Urinary bladder (tissue), 3 donors: ENCODE measurements at regions not wholly inside any gene's neighbourhood (a gene's known extent, or its start where the extent isn't known, plus 50 kb on each side); places are given as distances from the start of the nearest gene placed in this dataset.

ENCODE experiments used
- DNase-seq: peaks from one replicate; pipeline ENCODE4 v3.0.0-alpha.2; 2015; ENCODE audit errors: extremely low spot score
- H3K27ac ChIP-seq: one replicate; pipeline ENCODE4 v1.5.1; 2013; ENCODE audit warnings: low read depth, mild to moderate bottlenecking, moderate library complexity
- H3K36me3 ChIP-seq: one replicate; pipeline ENCODE4 v1.6.1; 2013; ENCODE audit warnings: mild to moderate bottlenecking, moderate library complexity; ENCODE audit not compliant: insufficient read depth
- H3K4me1 ChIP-seq: one replicate; pipeline ENCODE4 v1.6.1; 2013; ENCODE audit warnings: mild to moderate bottlenecking, moderate library complexity; ENCODE audit not compliant: insufficient read depth
- H3K4me3 ChIP-seq: one replicate; pipeline ENCODE4 v1.5.1; 2013; ENCODE audit warnings: low read depth, low read length
- WGBS: extraction: QIAGEN DNeasy Blood & Tissue Kit; methylation state at CpG from one replicate; pipeline ENCODE4 v1.1.7; 2013; 5-methylcytosine and 5-hydroxymethylcytosine counted together
- donor health status: healthy with polysubstance abuse.
- donor health status: healthy.

- no peak for DNase-seq
- H3K27ac ChIP-seq: no peak overlapping the region
- no peaks in the 10 kb centered on the region for H3K36me3 ChIP-seq
- WGBS: 85% methylated on average over 2 of the region's 2 CpGs
- no peaks in the 10 kb centered on the region for H3K4me1 ChIP-seq
- no peak overlapping the region for H3K4me3 ChIP-seq
These were observed 204.2 kb upstream of the ISX start for GRCh38 chr22:34861787-34862186.

GRCh38 chr22:34866081-34866480, 199.9 kb upstream of the ISX start:
- 57% methylated on average over 4 of the region's 4 CpGs for WGBS
- DNase-seq: no peak
- Histone ChIP-seq H3K27ac (no peak overlapping the region), H3K4me1 (no peaks in the 10 kb centered on the region), H3K36me3 (no peaks in the 10 kb centered on the region), H3K4me3 (no peak overlapping the region)

- Histone ChIP-seq H3K36me3 (no peaks in the 10 kb centered on the region), H3K27ac (no peak overlapping the region), H3K4me3 (no peak overlapping the region), H3K4me1 (no peaks in the 10 kb centered on the region)
- no peak for DNase-seq
- 28% methylated on average over 4 of the region's 4 CpGs for WGBS
These were observed 199.3 kb upstream of the ISX start for GRCh38 chr22:34866495-34867131.

- Histone ChIP-seq H3K4me3 (no peak overlapping the region), H3K4me1 (no peaks in the 10 kb centered on the region), H3K27ac (no peak overlapping the region), H3K36me3 (no peaks in the 10 kb centered on the region)
- DNase-seq: no peak
- 32% methylated on average over 1 of the region's 1 CpG for WGBS
These were observed 188.5 kb upstream of the ISX start for GRCh38 chr22:34877506-34877905.

GRCh38 chr22:34878171-34878570, 187.8 kb upstream of the ISX start:
- H3K27ac ChIP-seq: no peak overlapping the region
- H3K36me3 ChIP-seq: no peaks in the 10 kb centered on the region
- H3K4me3 ChIP-seq: no peak overlapping the region
- H3K4me1 ChIP-seq: no peaks in the 10 kb centered on the region
- no peak for DNase-seq

GRCh38 chr22:34879001-34879400, 187.0 kb upstream of the ISX start:
- H3K27ac ChIP-seq: no peak overlapping the region
- H3K4me3 ChIP-seq: no peak overlapping the region
- no peaks in the 10 kb centered on the region for H3K4me1 ChIP-seq
- WGBS: 59% methylated on average over 3 of the region's 3 CpGs
- no peak for DNase-seq
- no peaks in the 10 kb centered on the region for H3K36me3 ChIP-seq

- no peak overlapping the region for H3K27ac ChIP-seq
- no peak for DNase-seq
- WGBS: 58% methylated on average over 1 of the region's 1 CpG
- no peaks in the 10 kb centered on the region for H3K36me3 ChIP-seq
- H3K4me1 ChIP-seq: no peaks in the 10 kb centered on the region
- H3K4me3 ChIP-seq: no peak overlapping the region
These were observed 185.3 kb upstream of the ISX start for GRCh38 chr22:34880662-34881061.

- Histone ChIP-seq H3K4me1 (no peaks in the 10 kb centered on the region), H3K27ac (no peak overlapping the region), H3K4me3 (no peak overlapping the region), H3K36me3 (no peaks in the 10 kb centered on the region)
- 65% methylated on average over 2 of the region's 2 CpGs for WGBS
- no peak for DNase-seq
These were observed 184.5 kb upstream of the ISX start for GRCh38 chr22:34881453-34881852.

- 94% methylated on average over 3 of the region's 3 CpGs for WGBS
- no peak overlapping the region for H3K4me3 ChIP-seq
- no peak overlapping the region for H3K27ac ChIP-seq
- H3K4me1 ChIP-seq: no peaks in the 10 kb centered on the region
- DNase-seq: no peak
- H3K36me3 ChIP-seq: no peaks in the 10 kb centered on the region
These were observed 180.1 kb upstream of the ISX start for GRCh38 chr22:34885852-34886251.

GRCh38 chr22:34886391-34886790, 179.6 kb upstream of the ISX start:
- Histone ChIP-seq H3K36me3 (no peaks in the 10 kb centered on the region), H3K4me3 (no peak overlapping the region), H3K4me1 (no peaks in the 10 kb centered on the region), H3K27ac (no peak overlapping the region)
- DNase-seq: no peak
- 62% methylated on average over 2 of the region's 2 CpGs for WGBS

- Histone ChIP-seq H3K4me1 (no peaks in the 10 kb centered on the region), H3K27ac (no peak overlapping the region), H3K4me3 (no peak overlapping the region), H3K36me3 (no peaks in the 10 kb centered on the region)
- 44% methylated on average over 1 of the region's 1 CpG for WGBS
- DNase-seq: no peak
These were observed 179.1 kb upstream of the ISX start for GRCh38 chr22:34886812-34887211.

- H3K27ac ChIP-seq: no peak overlapping the region
- H3K4me1 ChIP-seq: no peaks in the 10 kb centered on the region
- 64% methylated on average over 1 of the region's 1 CpG for WGBS
- no peak for DNase-seq
- H3K36me3 ChIP-seq: no peaks in the 10 kb centered on the region
- H3K4me3 ChIP-seq: no peak overlapping the region
These were observed 168.8 kb upstream of the ISX start for GRCh38 chr22:34897126-34897525.

- no peak for DNase-seq
- H3K27ac ChIP-seq: no peak overlapping the region
- no peaks in the 10 kb centered on the region for H3K36me3 ChIP-seq
- H3K4me1 ChIP-seq: no peaks in the 10 kb centered on the region
- no peak overlapping the region for H3K4me3 ChIP-seq
These were observed 163.6 kb upstream of the ISX start for GRCh38 chr22:34902335-34902734.

GRCh38 chr22:34903416-34903815, 162.5 kb upstream of the ISX start:
- no peak overlapping the region for H3K27ac ChIP-seq
- DNase-seq: no peak
- H3K36me3 ChIP-seq: no peaks in the 10 kb centered on the region
- WGBS: 84% methylated on average over 4 of the region's 4 CpGs
- H3K4me3 ChIP-seq: no peak overlapping the region
- no peaks in the 10 kb centered on the region for H3K4me1 ChIP-seq

GRCh38 chr22:34904486-34904885, 161.5 kb upstream of the ISX start:
- no peak for DNase-seq
- Histone ChIP-seq H3K4me1 (no peaks in the 10 kb centered on the region), H3K27ac (no peak overlapping the region), H3K36me3 (no peaks in the 10 kb centered on the region), H3K4me3 (no peak overlapping the region)
- WGBS: 89% methylated on average over 1 of the region's 1 CpG
